NCI-H526 treated with DMSO at 0.1 percent for 48 hours (cell line): ENCODE measurements at regions not wholly inside any gene's neighbourhood (a gene's known extent, or its start where the extent isn't known, plus 50 kb on each side); places are given as distances from the start of the nearest gene placed in this dataset.

Source experiments
- DNase-seq: peaks from one replicate; lab custom pipeline; 2025; lab: John Stamatoyannopoulos, UW

DNA sequence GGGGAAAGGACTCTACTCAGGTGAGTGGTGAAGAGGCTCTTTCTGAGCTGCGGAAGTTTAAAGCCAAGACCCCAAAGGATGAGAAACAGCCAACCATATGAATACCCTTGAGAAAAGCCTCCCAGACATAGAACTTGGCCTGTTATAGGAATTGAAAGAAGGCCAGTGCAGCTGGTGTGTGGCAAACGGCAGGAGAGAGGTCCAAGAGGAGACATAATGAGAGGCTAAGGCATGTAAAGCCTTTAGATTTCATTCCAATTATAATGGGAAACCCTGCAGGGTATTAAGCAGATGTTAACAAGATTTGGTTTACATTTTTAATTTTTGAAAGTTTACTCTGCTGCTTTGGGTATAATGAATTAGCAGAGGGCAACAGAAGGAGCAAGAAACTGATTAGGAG, 552.1 kb upstream of the FBXO33 start:
- DNase-seq: no peak

DNA sequence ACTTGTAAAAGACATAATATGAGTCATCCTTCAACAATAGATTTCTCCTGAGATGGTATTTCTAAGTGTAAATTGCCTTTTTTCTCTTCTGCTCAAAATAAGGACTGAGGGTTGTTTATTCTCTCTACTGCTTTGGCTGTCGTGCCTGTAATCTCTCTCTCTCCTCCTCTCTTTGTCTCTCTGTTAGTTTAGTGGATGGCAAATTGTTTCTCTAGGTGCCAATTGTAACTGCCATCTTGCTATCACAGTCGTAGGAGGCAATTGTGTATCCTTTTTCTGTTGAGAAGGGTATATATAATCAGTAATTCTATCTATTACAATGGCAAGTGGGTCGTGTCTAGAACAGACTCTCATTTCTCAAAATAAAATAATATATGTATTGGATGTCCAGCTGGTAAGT, 545.0 kb upstream of the FBXO33 start:
- no peak for DNase-seq

DNA sequence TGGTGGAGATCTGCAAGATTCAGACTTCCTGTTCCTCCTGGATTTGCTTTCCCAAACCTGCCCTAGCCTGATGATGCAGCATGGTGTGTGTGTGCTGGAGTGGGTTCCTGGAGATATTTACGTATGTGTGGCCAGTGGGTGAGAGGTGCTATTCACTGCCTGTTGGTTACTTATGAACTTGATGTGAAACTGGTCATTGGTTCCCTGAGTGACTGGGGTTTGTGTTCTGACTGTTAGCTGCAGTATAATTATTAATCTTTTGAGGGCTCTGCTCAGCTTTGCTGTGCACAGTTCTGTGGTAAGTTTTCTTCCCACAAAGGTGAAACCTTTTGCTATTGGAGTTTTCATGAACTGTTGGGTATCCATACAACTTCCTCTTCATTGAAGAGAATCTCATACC, 541.8 kb upstream of the FBXO33 start:
- no peak for DNase-seq

DNA sequence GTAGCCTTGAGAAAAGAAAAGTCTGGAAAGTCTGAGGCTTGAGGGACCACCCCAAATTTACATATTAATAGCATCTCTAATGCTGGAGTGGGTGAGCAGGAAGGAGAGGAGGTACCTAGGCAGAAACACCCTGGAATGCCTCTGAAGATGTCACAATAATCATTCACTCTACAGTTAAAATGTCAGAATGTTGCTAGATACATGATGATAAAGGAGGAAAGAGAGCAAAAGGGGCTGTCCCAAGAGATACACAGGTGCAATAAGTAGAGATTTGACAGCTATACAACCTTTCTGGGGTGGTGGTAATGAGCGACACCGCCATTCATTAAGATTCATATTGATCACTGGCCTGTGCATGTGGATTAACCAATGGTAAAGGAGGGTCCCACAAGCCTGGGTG, 540.5 kb upstream of the FBXO33 start:
- no peak for DNase-seq

DNA sequence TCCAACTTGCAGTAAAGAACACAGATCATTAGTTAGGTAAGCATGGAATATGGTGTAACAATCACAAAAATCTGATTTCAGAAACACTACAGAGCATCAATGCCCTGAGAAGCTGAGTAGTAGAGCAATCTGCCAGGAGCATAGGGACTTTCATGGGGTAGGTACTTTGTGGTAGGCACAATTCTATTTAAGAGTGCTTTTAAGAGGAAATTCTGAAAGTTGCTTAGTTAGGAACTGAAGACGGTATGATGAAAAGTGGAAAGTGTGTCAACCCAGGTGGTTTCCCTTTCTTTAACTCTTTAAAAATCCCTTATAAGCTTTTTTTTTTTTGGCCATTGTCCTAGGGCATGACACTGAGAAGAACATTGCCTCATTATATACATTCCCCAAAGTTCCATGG, 535.7 kb upstream of the FBXO33 start:
- DNase-seq: no peak

DNA sequence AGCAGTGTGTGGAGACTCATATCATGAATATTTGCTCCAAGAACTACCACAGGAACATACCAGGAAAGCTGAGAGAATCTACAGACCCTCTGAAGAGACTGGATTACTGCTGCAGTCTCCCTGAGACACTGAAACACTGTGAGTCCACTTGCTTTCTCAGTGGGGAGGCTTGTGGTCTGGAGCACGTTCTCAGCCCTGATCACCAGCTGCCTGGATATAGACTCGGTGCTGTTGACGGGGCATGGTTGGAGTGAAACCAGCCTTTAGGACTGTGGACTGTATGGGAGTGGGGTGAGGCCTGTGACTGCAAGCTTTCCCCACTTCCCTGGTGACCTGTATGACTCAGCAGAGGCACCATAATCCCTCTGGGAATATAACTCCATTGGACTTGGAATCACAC, 525.8 kb upstream of the FBXO33 start:
- no peak for DNase-seq

DNA sequence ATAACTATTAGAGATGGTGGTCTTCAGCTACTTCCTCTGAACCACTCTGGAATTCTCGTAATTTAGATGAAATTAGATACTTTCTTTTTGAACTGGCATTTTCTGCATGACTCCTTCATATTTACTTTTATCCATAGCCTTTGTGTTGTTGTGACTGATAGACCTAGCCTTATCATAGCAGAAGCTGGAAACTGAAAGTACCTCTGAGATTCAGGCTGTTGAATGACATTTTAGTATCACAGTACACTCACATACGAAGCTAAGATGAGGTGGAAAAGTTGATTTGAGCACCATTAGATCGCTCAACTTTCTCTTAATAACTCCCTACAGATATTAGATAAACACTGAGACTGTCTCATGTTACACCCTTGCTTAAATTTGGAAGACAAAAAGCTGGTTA, 525.1 kb upstream of the FBXO33 start:
- no peak for DNase-seq

DNA sequence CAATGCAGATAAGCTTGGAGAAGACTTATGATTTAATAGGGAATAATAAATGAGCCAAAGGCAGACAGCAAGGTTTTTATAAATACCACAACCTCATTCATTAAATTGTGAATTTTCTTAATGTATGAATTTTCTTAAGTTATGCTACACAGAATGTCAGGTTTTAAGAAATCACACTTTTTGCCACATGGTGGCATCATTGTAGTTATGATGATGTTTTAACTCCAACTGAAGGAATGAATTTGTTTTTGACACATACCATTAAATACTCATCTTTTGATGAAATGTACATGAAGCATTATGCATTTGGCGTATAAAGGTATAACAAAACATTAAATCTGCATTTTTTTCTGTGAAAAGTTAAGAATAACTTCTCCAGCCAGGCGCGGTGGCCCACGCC, 524.1 kb upstream of the FBXO33 start:
- no peak for DNase-seq

DNA sequence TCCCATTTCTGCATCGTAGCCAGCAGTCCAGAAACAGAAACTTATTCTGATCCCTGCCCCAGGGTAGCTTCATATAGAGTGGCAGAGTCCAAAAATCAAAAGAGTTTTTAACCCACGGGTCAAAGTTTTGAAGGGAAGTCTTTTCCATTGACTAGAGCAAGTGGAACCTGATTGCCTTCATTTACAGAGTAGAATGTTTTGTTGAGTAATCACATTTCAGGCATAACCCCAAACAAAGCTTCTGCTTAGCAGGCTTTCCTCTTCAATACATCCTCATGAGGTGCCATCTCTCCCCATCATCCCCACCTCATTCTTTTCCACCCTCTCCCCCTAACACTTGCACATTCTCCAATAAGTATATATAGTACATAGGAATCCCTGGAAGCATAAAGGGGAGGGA, 516.0 kb upstream of the FBXO33 start:
- DNase-seq: no peak

DNA sequence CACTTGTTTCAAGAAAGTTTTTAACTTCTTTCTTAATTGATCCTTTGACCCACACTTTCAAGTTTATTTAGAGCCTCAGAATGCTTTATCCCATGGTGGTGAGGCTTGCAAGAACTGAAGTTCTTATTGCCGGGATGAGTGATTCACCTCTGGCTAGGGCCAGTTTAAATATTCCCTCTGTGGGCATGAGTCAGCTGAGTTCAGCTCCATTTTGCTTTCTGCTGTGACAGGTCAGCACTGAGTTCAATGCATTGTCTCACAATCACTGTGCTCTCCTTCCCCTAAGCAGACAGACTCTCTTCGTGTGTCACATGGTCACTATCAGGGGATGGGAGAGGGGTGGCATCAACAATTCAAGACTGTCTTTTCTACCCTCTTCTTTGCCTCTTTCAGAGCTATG, 514.6 kb upstream of the FBXO33 start:
- DNase-seq: no peak

DNA sequence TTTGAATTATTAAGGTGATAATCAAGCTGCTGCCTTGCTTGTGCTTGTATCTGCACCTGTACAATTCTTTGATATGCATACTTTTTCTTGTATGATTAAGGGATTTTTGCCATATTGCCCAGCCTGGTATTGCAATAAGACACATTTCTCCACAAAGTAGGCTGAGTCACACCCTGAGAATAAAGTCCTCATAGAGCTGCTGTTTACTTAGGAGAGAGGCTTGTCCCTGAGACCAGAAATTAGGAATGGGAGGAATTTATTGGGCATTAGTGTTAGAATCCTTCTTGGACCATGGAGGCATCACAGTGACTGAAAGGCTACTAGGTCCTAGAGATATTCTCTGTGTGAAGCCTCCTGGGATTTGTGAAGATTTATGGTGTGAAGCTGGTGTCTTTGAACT, 506.8 kb upstream of the FBXO33 start:
- DNase-seq: no peak

DNA sequence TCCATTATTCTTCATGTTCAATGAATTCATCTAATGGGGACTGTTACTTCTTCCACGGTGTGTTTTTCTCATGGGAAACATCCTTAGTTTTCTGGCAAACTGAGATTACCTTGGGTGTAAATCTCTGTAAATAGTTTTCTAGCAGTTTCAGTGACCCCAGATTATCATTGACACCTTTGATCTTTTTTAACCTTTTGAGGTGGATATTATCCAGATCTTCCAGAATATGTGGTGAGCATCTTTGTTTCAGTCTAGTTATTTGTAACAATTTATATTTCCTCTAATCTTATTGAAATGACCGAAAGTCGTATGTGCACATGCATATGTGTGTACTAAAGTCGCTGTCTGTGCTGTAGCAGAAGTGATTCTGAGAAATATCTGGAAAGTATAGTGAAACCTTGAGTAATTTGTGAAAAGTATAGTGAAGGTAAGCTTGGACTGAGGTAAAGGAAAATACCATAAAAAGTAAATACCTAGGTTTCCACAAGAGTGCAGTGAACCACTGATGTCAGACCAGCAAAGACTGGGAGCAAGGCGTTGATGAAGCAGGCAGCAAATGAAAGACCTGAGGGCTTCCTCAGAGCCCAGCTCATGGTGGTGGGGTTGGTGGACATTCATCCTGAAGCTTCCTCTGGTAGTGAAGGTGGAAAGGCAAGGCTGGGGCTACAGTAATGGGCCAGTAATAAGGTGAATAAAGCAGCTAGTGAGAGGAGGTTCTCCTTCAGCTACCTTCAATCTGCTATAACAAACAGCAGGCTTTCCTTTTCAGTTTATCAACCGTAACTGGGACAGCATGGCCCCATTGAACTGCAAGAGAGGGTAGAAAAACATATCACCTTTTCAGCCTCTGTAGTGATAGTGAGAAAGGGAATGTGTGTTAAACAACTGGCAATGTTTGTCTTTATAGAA, 480.2 kb upstream of the FBXO33 start:
- no peak for DNase-seq

DNA sequence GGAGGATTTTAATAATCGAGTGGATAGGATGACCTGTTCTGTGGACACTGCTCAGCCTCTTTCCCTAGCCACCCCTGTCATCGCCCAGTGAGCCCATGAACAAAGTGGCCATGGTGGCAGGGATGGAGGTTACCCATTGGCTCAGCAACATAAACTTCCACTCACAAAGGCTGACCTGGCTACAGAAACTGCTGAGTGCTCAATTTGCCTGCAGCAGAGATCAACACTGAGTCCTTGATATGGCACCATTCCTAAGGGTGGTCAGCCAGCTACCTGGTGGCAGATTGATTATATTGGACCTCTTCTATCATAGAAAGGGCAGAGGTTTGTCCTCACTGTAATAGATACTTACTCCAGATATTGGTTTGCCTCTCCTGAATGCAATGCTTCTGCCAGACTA, 465.4 kb upstream of the FBXO33 start:
- DNase-seq: no peak

DNA sequence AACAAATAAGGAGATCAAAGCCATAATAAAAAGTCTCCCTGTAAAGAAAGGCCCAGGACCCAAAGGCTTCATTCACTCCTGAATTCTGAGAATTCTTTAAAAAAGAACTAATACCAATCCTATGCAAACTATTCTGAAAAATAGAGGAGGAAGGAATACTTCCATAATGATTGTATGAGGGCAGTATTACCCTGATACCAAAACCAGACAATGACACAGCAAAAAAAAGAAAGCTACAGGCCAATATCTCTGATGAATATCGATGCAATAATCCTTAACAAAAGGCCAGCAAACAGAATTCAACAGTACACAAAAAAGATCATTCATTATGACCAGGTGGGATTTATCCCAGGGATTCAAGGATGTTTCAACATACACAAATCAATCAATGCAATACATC, 457.8 kb upstream of the FBXO33 start:
- no peak for DNase-seq

DNA sequence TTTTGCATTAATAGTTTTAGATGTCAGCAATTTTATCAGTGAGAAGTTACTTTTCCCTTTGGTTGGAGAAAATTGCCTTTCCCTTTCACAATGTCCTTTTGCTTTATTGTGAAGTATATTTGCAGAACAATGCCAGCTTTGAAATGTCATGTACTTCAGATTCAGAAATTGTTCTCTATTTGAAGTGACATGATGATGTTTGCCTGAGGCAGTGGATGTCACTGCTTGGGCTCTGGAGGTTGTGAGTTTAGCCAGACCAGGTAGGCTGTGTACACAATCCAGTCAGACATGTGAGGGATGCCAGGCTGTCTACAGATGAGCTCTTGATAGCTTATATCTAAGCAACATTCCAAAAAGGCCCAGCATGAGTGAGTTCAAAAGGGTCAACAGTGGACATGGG, 451.9 kb upstream of the FBXO33 start:
- DNase-seq: no peak

DNA sequence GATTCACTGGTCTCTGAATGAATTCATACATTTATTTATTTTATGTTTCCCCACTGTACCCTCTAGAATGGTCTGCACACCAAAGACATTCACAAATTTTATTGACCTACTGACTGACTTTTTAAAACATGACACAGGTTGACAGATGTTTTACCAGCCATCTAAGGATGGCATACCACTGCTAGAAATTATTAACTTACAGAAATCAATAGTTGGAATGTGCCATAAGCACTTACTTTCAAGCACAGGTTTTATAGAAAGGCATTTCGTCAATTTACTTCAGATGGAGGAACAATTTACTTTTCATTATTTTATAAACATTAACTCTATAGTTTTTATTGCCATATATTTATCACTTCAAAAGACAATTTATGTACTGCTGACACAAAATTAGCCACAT, 448.7 kb upstream of the FBXO33 start:
- no peak for DNase-seq

DNA sequence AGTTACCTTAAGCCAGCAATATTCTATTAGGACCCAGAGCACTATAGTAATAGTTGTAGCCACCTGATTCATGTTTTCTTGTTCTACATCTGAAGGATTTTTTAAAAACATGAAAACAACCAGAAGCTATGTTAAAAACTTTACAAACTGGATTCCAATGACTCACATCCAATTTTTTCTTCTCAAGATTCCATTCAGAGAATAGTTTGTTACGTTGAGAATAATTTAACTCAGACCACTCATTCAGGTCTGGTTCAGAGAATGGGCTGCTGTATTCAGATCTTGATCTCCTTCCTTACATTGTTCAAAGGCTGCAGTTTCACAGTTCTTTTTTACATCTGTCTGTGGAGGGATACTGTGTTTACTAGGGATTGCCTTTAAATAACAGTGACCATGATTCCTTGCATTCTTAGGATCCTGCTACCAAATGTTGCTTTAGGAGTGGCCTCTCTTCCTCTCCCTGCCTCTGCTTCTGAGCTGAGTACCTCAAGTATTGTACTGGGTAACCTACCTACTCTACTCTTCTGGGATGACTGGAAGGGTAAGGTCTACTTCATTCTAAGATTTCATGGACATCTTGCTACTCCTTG, 448.0 kb upstream of the FBXO33 start:
- DNase-seq: no peak

DNA sequence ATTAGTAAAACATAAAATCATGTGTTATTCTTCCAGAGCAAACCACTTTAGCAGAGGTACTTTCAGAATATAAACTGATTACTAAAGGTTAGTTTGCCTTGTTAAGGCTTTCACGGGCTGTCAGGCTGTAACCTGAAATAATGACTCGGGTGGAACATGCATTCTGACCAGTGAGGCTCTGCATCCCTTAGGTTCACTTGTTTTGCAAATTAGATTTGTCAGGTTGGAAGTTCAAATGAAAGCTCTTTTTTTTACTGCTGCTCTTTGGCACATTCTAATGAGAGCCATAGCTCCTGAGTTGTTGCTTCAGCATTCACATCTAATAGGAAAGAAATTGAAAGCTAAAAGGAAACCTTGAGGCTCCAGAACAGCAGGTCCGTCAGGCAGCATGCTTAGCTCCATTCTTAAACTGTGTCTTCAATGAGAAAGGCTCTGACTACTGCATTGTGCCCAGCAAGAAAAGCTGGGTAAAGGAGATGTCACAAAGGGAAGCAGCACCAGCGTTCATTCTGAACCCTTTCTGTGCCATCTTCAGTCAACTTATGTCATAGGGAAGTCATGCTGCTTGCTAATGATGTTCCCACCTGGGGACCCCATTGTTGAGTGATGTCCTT, 445.5 kb upstream of the FBXO33 start:
- DNase-seq: no peak

DNA sequence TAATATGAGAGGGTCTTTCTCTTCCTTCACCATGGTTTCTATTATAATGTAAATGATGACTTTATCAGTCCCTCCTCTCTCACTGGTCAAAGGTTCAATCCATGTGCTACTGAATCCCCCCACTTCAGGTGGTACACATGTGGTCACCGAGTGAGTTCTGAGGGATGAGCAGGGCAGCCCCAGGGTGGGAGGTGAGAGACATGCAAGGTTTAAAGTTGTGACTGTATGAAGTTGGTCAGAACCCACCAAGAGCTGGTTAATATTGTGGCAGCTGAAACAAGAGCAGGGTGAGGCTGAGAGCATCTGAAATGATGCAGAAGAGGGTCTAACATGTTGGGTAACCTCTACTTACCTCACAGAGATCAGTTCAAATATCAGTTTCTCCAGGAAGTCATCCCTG, 444.7 kb upstream of the FBXO33 start:
- no peak for DNase-seq

DNA sequence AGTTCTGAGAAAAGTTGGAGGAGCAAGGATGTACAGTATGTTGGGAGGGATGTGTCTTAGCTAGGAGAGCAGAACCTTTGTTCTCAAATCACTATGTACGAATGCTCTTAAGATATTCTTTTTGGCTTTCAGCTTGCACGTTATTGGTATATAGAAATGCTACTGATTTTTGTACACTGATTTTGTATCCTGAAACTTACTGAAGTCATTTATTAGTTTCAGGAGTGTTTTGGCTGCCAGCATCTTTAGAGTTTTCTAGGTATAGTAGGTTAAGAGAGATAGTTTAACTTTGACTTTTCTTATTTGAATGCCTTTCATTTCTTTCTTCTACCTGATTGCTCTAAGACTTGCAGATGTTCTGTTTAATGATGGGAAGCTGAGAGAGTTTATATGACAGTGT, 442.8 kb upstream of the FBXO33 start:
- no peak for DNase-seq

DNA sequence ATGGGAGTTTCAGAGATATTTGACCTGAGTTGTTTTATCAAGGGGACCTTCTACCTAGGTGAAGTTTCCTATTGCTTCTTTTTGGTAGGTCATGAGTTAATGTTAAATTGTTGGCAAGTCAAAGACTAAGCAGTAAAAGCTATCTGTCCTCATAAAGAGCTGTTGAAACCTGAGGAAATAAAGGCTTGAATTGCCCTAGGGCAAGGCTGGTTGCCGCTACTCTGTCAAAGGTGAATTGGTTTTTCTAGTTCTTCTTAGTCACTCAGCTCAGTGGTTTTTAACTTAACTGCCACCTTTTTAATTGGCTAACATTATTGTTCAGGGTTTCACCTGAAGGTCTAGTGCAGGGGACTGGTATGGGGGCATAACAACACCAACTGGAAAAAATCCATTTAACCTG, 441.6 kb upstream of the FBXO33 start:
- DNase-seq: no peak

DNA sequence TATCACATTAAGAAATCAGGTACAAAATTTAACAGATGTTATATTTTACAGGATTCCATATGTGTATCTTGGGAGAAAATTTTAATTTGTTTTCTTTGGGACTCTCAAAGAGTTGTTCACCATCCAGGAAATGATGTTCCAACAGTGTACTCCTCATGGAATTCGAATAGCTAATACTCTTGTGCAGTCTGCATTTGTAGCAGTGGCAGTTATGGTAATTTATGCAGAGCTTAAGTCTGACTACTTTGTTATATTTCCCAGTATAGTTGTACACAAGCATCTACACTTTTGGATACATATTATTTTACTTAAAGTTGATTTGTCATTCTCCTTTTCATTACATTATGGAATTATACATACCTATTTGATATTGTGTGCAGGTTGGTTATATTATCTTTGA, 436.7 kb upstream of the FBXO33 start:
- DNase-seq: no peak

DNA sequence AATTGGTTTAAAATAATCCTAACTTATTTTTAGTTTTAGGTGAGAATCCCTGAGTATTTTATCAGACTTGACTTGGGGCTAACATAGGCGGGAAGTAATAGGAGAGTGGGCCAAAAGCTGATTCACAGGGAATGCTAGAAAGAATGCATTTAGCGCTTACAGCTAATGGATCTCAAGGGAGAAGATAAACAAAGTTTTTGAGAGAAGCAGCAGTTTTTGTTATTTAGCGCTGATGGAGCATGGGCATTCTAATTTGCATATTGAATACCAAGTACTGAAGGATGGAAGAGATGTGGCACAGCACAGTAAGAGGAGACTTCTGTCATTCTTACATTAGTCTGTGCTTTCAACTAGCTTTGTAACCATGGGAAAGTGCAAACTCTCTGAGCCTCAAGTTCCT, 436.0 kb upstream of the FBXO33 start:
- no peak for DNase-seq

DNA sequence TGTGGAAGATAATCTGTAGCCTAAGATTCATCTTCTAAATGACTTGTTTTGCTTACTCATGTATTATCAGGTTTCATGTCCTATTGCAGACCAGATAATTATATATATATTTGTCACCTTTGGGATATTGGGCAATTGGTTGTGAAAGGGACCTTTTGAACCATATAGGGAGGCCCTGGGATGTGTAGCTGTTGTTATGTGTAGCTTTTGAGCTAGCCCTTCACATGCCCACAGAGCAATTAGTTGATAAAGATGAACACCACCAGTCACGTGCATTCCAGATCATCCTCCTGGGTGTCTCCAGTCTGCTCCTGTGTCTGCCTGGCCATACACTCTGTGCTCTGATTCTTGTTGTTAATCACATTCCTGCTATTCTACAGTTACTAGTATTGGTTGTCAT, 431.2 kb upstream of the FBXO33 start:
- no peak for DNase-seq
